HEK293 (cell line): ENCODE measurements at regions not wholly inside any gene's neighbourhood (a gene's known extent, or its start where the extent isn't known, plus 50 kb on each side); places are given as distances from the start of the nearest gene placed in this dataset.

Experiments used
- CTCF ChIA-PET: fragments of 350-600 bp; formaldehyde crosslinking; extraction: SDS; loops from one replicate; lab custom pipeline; 2021; ENCODE audit warnings: antibody characterized with exemption; lab: Yijun Ruan, JAX
- POLR2A ChIA-PET: fragments of 300-600 bp; formaldehyde crosslinking; extraction: SDS; loops from one replicate; lab custom pipeline; 2020; ENCODE audit warnings: antibody characterized with exemption, inconsistent platforms; lab: Yijun Ruan, JAX
- H3K27ac ChIP-seq: fragments of 200-500 bp; sonication (Bioruptor generic); 2 replicates; pipeline ENCODE4 v1.5.1; 2014; ENCODE audit warnings: low read depth, low read length, control low read depth, inconsistent platforms; ENCODE audit errors: extremely low read depth
- H3K36me3 ChIP-seq, 2 experiments: fragments of 200-500 bp in 1 of 2; sonication (Bioruptor generic) in 1 of 2; 1 replicate in 1 of 2; 2 replicates in 1 of 2; pipeline ENCODE4 v1.5.1; 2014 to 2017; ENCODE audit warnings: inconsistent platforms in 2 of 2, low read length in 2 of 2; ENCODE audit not compliant: control insufficient read depth in 2 of 2, insufficient read depth in 1 of 2
- H3K4me1 ChIP-seq: fragments of 200-500 bp; sonication (Bioruptor generic); 2 replicates; pipeline ENCODE4 v1.5.1; 2014; ENCODE audit warnings: mild to moderate bottlenecking, low read length, inconsistent platforms; ENCODE audit not compliant: control insufficient read depth, insufficient read depth
- H3K4me3 ChIP-seq: 2 replicates; pipeline ENCODE4 v1.5.1; 2011; ENCODE audit warnings: low read depth, mild to moderate bottlenecking, control low read depth, low read length, moderate library complexity
- H3K9me3 ChIP-seq: fragments of 200-500 bp; sonication (Bioruptor generic); 2 replicates; pipeline ENCODE4 v1.5.1; 2014; ENCODE audit warnings: low read depth, low read length, inconsistent platforms; ENCODE audit not compliant: control insufficient read depth, insufficient read depth
- BCL11B ChIP-seq: fragments of 450-650 bp; formaldehyde crosslinking; IDR thresholded peaks from 2 replicates; pipeline ENCODE4 v1.5.1; 2016; ENCODE audit warnings: low read depth, missing biosample characterization, missing genetic modification characterization
- HOXD13 ChIP-seq: sonication (generic); formaldehyde crosslinking; IDR thresholded peaks from 2 replicates; pipeline ENCODE4 v1.8.0; 2022; ENCODE audit warnings: missing genetic modification reagents, borderline replicate concordance
- KLF1 ChIP-seq: fragments of 450-650 bp; formaldehyde crosslinking; IDR thresholded peaks from 2 replicates; pipeline ENCODE4 v1.5.1; 2016; ENCODE audit warnings: missing biosample characterization, missing genetic modification characterization
- MEIS1 ChIP-seq: sonication (generic); formaldehyde crosslinking; IDR thresholded peaks from 2 replicates; pipeline ENCODE4 v1.8.1; 2022; ENCODE audit warnings: missing genetic modification reagents, mild to moderate bottlenecking, borderline replicate concordance
- PRDM1 ChIP-seq: fragments of 450-650 bp; formaldehyde crosslinking; IDR thresholded peaks from 2 replicates; pipeline ENCODE4; 2016; ENCODE audit warnings: missing biosample characterization, missing genetic modification characterization
- ZBTB1 ChIP-seq: fragments of 450-650 bp; formaldehyde crosslinking; IDR thresholded peaks from 2 replicates; pipeline ENCODE4 v1.5.1; 2016; ENCODE audit warnings: missing biosample characterization, missing genetic modification characterization
- ZBTB7A ChIP-seq: fragments of 450-650 bp; formaldehyde crosslinking; IDR thresholded peaks from 2 replicates; pipeline ENCODE4 v1.5.1; 2016; ENCODE audit warnings: low read depth, missing biosample characterization, missing genetic modification characterization
- ZIC2 ChIP-seq: fragments of 450-650 bp; formaldehyde crosslinking; IDR thresholded peaks from 2 replicates; pipeline ENCODE4 v1.5.1; 2016; ENCODE audit warnings: missing biosample characterization, missing genetic modification characterization
- ZNF16 ChIP-seq: fragments of 450-650 bp; formaldehyde crosslinking; IDR thresholded peaks from 2 replicates; pipeline ENCODE4 v1.5.1; 2016; ENCODE audit warnings: low read depth, missing biosample characterization, missing genetic modification characterization
- ZNF19 ChIP-seq: fragments of 450-650 bp; formaldehyde crosslinking; IDR thresholded peaks from 2 replicates; pipeline ENCODE4; 2016; ENCODE audit warnings: missing biosample characterization, missing genetic modification characterization, low read depth
- ZNF292 ChIP-seq: fragments of 450-650 bp; formaldehyde crosslinking; IDR thresholded peaks from 2 replicates; pipeline ENCODE4 v1.5.1; 2016; ENCODE audit warnings: low read depth, missing biosample characterization, missing genetic modification characterization, borderline replicate concordance
- ZNF416 ChIP-seq: fragments of 450-650 bp; formaldehyde crosslinking; IDR thresholded peaks from 2 replicates; pipeline ENCODE4 v1.5.1; 2016; ENCODE audit warnings: missing biosample characterization, missing genetic modification characterization
- ZNF423 ChIP-seq: fragments of 450-650 bp; formaldehyde crosslinking; IDR thresholded peaks from 2 replicates; pipeline ENCODE4 v1.5.1; 2016; ENCODE audit warnings: missing biosample characterization, missing genetic modification characterization
- ZNF521 ChIP-seq: fragments of 450-650 bp; formaldehyde crosslinking; IDR thresholded peaks from 2 replicates; pipeline ENCODE4 v1.5.1; 2017; ENCODE audit warnings: missing biosample characterization, mild to moderate bottlenecking, missing genetic modification characterization
- ZNF558 ChIP-seq: fragments of 450-650 bp; formaldehyde crosslinking; IDR thresholded peaks from 2 replicates; pipeline ENCODE4 v1.5.1; 2016; ENCODE audit warnings: missing biosample characterization, missing genetic modification characterization
- ZNF654 ChIP-seq: fragments of 450-650 bp; formaldehyde crosslinking; IDR thresholded peaks from 2 replicates; pipeline ENCODE4 v1.5.1; 2016; ENCODE audit warnings: low read depth, missing biosample characterization, missing genetic modification characterization
- ZNF658 ChIP-seq: fragments of 450-650 bp; formaldehyde crosslinking; IDR thresholded peaks from 2 replicates; pipeline ENCODE4; 2016; ENCODE audit warnings: missing biosample characterization, missing genetic modification characterization
- ZNF76 ChIP-seq: fragments of 450-650 bp; formaldehyde crosslinking; IDR thresholded peaks from 2 replicates; pipeline ENCODE4; 2016; ENCODE audit warnings: low read depth, missing biosample characterization, missing genetic modification characterization, borderline replicate concordance
- TF ChIP-seq, protein P1 (sequence below): fragments of 450-650 bp; formaldehyde crosslinking; IDR thresholded peaks from 2 replicates; pipeline ENCODE4 v1.5.0; 2017; ENCODE audit warnings: missing biosample characterization, missing genetic modification characterization, borderline replicate concordance
- TF ChIP-seq, protein P2 (sequence below): fragments of 450-650 bp; formaldehyde crosslinking; IDR thresholded peaks from 2 replicates; pipeline ENCODE4 v1.5.1; 2016; ENCODE audit warnings: missing biosample characterization, missing genetic modification characterization

DNA sequence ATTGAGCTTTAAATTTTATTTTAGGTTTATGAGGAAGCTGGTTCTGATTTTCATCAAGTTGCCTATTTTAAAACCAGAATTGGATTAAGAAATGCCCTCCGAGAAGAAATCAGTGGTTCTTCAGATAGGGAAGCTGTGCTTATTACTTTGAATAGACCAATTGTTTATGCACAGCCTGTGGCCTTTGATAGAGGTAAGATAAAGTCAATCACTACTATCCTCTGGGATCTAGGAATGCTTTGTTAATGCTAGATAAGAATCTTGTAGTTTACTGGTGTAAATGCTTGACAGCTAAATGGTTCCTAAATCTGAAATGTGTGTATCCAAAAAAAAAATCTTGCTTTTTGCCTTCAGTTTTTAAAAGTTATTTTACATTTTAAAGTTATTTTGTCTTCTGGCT, 73.0 kb upstream of the ADAD1 start:
- Histone ChIP-seq H3K4me1 (no peaks in the 10 kb centered on the region), H3K36me3 (peaks cover 3 to 23% of the 10 kb centered on the region in 2 experiments; a peak in 1 of 3 replicates), H3K4me3 (no peak overlapping the region), H3K27ac (no peak overlapping the region), H3K9me3 (no peaks in the 10 kb centered on the region)
- ChIA-PET POLR2A (no interaction called here), CTCF (interaction anchor here (0.9 kb wide), 1 partner anchor 272 kb away, joined by 4 read pairs; no protein-coding TSS in a partner anchor)
- no peak for TF ChIP-seq PRDM1 (tag by site-specific recombination)
- TF ChIP-seq MEIS1 = no peak
- TF ChIP-seq BCL11B (tag by site-specific recombination) = no peak
- no peak for TF ChIP-seq ZNF521 (tag by site-specific recombination)
- no peak for TF ChIP-seq ZNF292 (tag by site-specific recombination)
- TF ChIP-seq, protein P1, sequence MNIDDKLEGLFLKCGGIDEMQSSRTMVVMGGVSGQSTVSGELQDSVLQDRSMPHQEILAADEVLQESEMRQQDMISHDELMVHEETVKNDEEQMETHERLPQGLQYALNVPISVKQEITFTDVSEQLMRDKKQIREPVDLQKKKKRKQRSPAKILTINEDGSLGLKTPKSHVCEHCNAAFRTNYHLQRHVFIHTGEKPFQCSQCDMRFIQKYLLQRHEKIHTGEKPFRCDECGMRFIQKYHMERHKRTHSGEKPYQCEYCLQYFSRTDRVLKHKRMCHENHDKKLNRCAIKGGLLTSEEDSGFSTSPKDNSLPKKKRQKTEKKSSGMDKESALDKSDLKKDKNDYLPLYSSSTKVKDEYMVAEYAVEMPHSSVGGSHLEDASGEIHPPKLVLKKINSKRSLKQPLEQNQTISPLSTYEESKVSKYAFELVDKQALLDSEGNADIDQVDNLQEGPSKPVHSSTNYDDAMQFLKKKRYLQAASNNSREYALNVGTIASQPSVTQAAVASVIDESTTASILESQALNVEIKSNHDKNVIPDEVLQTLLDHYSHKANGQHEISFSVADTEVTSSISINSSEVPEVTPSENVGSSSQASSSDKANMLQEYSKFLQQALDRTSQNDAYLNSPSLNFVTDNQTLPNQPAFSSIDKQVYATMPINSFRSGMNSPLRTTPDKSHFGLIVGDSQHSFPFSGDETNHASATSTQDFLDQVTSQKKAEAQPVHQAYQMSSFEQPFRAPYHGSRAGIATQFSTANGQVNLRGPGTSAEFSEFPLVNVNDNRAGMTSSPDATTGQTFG = no peak
- no peak for TF ChIP-seq ZNF416 (tag by site-specific recombination)
- no peak for TF ChIP-seq ZNF658 (tag by site-specific recombination)
- TF ChIP-seq, protein P2, sequence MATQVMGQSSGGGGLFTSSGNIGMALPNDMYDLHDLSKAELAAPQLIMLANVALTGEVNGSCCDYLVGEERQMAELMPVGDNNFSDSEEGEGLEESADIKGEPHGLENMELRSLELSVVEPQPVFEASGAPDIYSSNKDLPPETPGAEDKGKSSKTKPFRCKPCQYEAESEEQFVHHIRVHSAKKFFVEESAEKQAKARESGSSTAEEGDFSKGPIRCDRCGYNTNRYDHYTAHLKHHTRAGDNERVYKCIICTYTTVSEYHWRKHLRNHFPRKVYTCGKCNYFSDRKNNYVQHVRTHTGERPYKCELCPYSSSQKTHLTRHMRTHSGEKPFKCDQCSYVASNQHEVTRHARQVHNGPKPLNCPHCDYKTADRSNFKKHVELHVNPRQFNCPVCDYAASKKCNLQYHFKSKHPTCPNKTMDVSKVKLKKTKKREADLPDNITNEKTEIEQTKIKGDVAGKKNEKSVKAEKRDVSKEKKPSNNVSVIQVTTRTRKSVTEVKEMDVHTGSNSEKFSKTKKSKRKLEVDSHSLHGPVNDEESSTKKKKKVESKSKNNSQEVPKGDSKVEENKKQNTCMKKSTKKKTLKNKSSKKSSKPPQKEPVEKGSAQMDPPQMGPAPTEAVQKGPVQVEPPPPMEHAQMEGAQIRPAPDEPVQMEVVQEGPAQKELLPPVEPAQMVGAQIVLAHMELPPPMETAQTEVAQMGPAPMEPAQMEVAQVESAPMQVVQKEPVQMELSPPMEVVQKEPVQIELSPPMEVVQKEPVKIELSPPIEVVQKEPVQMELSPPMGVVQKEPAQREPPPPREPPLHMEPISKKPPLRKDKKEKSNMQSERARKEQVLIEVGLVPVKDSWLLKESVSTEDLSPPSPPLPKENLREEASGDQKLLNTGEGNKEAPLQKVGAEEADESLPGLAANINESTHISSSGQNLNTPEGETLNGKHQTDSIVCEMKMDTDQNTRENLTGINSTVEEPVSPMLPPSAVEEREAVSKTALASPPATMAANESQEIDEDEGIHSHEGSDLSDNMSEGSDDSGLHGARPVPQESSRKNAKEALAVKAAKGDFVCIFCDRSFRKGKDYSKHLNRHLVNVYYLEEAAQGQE (tag by site-specific recombination) = no peak

DNA sequence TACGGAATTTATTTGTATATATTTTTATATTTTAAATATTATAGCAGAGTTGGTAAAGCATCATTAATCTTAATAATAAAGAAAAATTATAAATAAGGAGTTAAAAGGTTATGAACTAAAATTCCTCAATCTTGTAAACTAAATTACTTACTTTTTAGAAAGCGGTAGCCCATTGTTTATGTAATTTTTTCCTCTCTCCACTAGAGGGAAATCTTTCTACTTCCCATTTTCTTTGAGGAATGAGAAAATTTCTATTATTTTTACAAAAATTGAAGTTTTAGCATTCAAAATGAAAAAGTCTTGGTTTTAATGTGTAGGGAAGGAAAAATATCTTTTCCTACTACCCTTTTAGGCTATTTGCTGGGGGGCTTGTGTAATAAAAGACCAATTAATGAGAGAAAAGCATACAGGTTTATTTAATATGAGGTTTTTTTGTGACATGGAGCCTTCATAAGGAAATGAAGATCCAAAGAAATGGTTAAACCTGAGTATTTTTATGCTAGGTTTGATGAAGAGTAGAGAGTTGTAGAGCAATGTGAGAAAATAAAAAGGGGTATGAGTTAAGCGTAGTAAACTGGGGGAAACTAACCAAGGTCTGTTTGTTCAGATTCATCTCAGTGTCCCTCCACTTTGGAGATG, 68.7 kb upstream of the ADAD1 start:
- H3K36me3 ChIP-seq = peaks cover 0 to 21% of the 10 kb centered on the region in 2 experiments; a peak in 1 of 3 replicates
- TF ChIP-seq ZNF292 (tag by site-specific recombination) = no peak
- TF ChIP-seq ZNF654 (tag by site-specific recombination) = peak; percentile 26
- no peak for TF ChIP-seq KLF1 (tag by site-specific recombination)
- ChIA-PET POLR2A (no interaction called here), CTCF (no interaction called here)
- no peaks in the 10 kb centered on the region for H3K9me3 ChIP-seq
- H3K27ac ChIP-seq = no peak overlapping the region
- no peak overlapping the region for H3K4me3 ChIP-seq
- no peaks in the 10 kb centered on the region for H3K4me1 ChIP-seq

DNA sequence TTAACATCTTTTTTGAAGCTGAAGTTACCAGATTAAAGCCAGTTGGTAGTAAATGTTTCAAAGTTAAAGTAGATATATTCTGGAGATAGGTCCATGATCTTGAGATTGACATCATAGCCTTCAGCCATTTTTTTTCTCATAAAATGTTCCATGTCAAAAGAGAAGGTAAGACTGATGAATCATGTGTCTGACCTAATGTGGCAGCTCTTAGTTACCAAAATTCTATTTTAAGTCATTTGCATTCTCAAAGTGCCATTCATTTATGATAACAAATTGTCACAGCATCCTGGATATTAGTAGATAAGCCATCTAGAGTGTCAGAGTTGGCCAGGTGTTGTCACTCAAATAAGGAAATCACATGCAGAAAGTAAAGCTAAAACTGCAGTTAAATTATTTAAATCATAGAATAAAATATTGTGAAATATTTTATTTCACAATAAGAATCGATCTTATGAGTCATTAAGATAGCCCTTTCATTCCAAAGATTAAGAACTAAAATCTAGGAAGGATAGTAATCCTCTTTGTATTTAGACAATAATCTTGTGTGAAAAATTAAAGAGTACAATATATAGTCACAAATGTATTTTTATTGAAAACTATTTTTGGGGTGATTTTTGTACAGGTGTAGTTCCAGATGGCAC, 65.7 kb upstream of the ADAD1 start:
- no peak overlapping the region for H3K27ac ChIP-seq
- ChIA-PET POLR2A (no interaction called here), CTCF (interaction anchor here (0.7 kb wide), 1 partner anchor 13 kb away, joined by 3 read pairs; no protein-coding TSS in a partner anchor)
- no peak overlapping the region for H3K4me3 ChIP-seq
- peaks cover 0 to 38% of the 10 kb centered on the region in 2 experiments; a peak in 1 of 3 replicates for H3K36me3 ChIP-seq
- no peaks in the 10 kb centered on the region for H3K4me1 ChIP-seq
- no peaks in the 10 kb centered on the region for H3K9me3 ChIP-seq
- TF ChIP-seq, protein P2 (tag by site-specific recombination) = no peak
- TF ChIP-seq ZBTB7A (tag by site-specific recombination) (no peak), ZIC2 (tag by site-specific recombination) (no peak), HOXD13 (CRISPR knock-in tag) (no peak), ZNF16 (tag by site-specific recombination) (no peak), ZNF423 (tag by site-specific recombination) (no peak), ZNF558 (tag by site-specific recombination) (no peak), ZNF19 (tag by site-specific recombination) (no peak), ZBTB1 (no peak), ZNF76 (tag by site-specific recombination) (no peak)
